Thyroid gland (tissue), 4 donors: ENCODE measurements at regions not wholly inside any gene's neighbourhood (a gene's known extent, or its start where the extent isn't known, plus 50 kb on each side); places are given as distances from the start of the nearest gene placed in this dataset.

Experiments used
- DNase-seq, 2 donors: peaks; one replicate each; pipeline ENCODE4 v3.0.0-alpha.2; 2019
- H3K27ac ChIP-seq, 3 donors: fragments of 200-600 bp; sonication (generic); 1 replicate in 2 of 3; 2 replicates in 1 of 3; pipeline ENCODE4 v1.5.1; 2016 to 2019; ENCODE audit warnings: mild to moderate bottlenecking in 1 of 3, moderate library complexity in 1 of 3
- H3K27me3 ChIP-seq: fragments of 200-600 bp; sonication (generic); one replicate; pipeline ENCODE4 v1.5.1; 2019
- H3K36me3 ChIP-seq, 2 donors: fragments of 200-600 bp; sonication (generic); one replicate each; pipeline ENCODE4 v1.5.1; 2016 to 2019
- H3K4me1 ChIP-seq, 2 donors: fragments of 200-600 bp; sonication (generic); one replicate each; pipeline ENCODE4 v1.5.1; 2017 to 2019
- H3K4me3 ChIP-seq, 3 donors: fragments of 200-600 bp; sonication (generic); replicated peaks in 1 of 3; 1 replicate in 2 of 3; 2 replicates in 1 of 3; pipeline ENCODE4 v1.5.1; 2016; ENCODE audit warnings: mild to moderate bottlenecking in 1 of 3
- H3K9me3 ChIP-seq: fragments of 200-600 bp; sonication (generic); one replicate; pipeline ENCODE4 v1.5.1; 2017
- CTCF ChIP-seq, 6 experiments: fragments of 200-600 bp in 3 of 6; fragments of 450-650 bp in 3 of 6; sonication (generic) in 3 of 6; IDR thresholded peaks; one replicate each; pipeline ENCODE4 v1.5.1; 2016 to 2019; ENCODE audit warnings: antibody characterized with exemption in 6 of 6, mild to moderate bottlenecking in 2 of 6, inconsistent platforms in 1 of 6, moderate library complexity in 1 of 6
- POLR2A ChIP-seq, 2 donors: fragments of 450-650 bp; IDR thresholded peaks; one replicate each; pipeline ENCODE4 v1.6.1; 2017; ENCODE audit warnings: antibody characterized with exemption in 2 of 2, mild to moderate bottlenecking in 2 of 2, moderate library complexity in 1 of 2
- WGBS, 2 donors: methylation state at CpG; one replicate each; pipeline ENCODE4 v1.1.5; 2017; 5-methylcytosine and 5-hydroxymethylcytosine counted together
- intact Hi-C: fragments of 100-400 bp; cut with DNase I; formaldehyde crosslinking; loops from one replicate; pipeline ENCODE4 v1.15.1; 2023

DNA sequence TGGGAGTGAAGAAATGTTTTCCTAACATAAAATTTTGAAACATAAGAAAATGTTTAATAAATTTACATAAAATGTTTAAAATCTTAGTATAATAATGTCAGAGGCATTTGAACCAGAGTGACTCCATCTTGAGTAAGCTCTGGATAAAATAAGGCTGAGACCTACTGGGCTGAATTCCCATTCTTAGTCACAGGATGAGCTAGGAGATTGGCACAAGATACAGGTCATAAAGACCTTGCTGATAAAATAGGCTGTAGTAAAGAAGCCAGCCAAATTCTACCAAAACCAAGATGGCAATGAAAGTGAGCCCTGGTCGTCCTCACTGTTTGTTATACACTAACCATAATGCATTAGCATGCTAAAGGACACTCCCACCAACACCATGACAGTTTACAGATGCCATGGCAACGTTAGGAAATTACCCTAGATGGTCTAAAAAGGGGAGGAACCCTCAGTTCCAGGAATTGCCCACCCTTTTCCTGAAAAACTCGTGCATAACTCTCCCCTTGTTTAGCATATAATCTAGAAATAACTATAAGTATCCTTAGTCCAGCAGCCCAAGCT is 1184.0 kb downstream of the UQCRFS1 start:
- intact Hi-C loops: no loop called here

GRCh38 chr19:28027116-28027515 is 1185.8 kb downstream of the UQCRFS1 start:
- Histone ChIP-seq H3K27ac (no peak overlapping the region), H3K27me3 (no peaks in the 10 kb centered on the region), H3K4me3 (no peak overlapping the region), H3K36me3 (no peaks in the 10 kb centered on the region), H3K9me3 (no peaks in the 10 kb centered on the region), H3K4me1 (no peaks in the 10 kb centered on the region)
- TF ChIP-seq CTCF (IDR thresholded peaks at IDR 0.05) (no peak), POLR2A (IDR thresholded peaks at IDR 0.05) (no peak)
- DNase-seq: no peak
- 33 to 52% methylated on average over 2 of the region's 2 CpGs for WGBS, 2 donors
- intact Hi-C loops: no loop called here

More for the DNA sequence above, 1184.0 kb downstream of the UQCRFS1 start:
- DNase-seq: no peak
- H3K27me3 ChIP-seq: no peaks in the 10 kb centered on the region
- H3K27ac ChIP-seq: no peak overlapping the region
- no peak overlapping the region for H3K4me3 ChIP-seq
- no peaks in the 10 kb centered on the region for H3K4me1 ChIP-seq
- H3K36me3 ChIP-seq: no peaks in the 10 kb centered on the region
- TF ChIP-seq CTCF (IDR thresholded peaks at IDR 0.05) (no peak), POLR2A (IDR thresholded peaks at IDR 0.05) (no peak)
- 24 to 54% methylated on average over 3 of the region's 3 CpGs for WGBS, 2 donors
- no peaks in the 10 kb centered on the region for H3K9me3 ChIP-seq

- no peak for TF ChIP-seq POLR2A (IDR thresholded peaks at IDR 0.05)
- no peak for TF ChIP-seq CTCF (IDR thresholded peaks at IDR 0.05)
- Histone ChIP-seq H3K4me3 (no peak overlapping the region), H3K9me3 (no peaks in the 10 kb centered on the region), H3K36me3 (no peaks in the 10 kb centered on the region), H3K27ac (no peak overlapping the region), H3K27me3 (no peaks in the 10 kb centered on the region), H3K4me1 (no peaks in the 10 kb centered on the region)
- intact Hi-C loops: no loop called here
- no peak for DNase-seq
- WGBS, 2 donors: 14 to 25% methylated on average over 3 of the region's 3 CpGs
Measured at GRCh38 chr19:28026636-28027035, 1186.3 kb downstream of the UQCRFS1 start.

GRCh38 chr19:28024920-28025319 is 1188.0 kb downstream of the UQCRFS1 start:
- 85% methylated on average over 3 of the region's 3 CpGs for WGBS, 2 donors
- H3K36me3 ChIP-seq: no peaks in the 10 kb centered on the region
- no peaks in the 10 kb centered on the region for H3K27me3 ChIP-seq
- no peaks in the 10 kb centered on the region for H3K4me1 ChIP-seq
- no peaks in the 10 kb centered on the region for H3K9me3 ChIP-seq
- no peak overlapping the region for H3K4me3 ChIP-seq
- no peak overlapping the region for H3K27ac ChIP-seq
- TF ChIP-seq POLR2A (IDR thresholded peaks at IDR 0.05): no peak
- TF ChIP-seq CTCF (IDR thresholded peaks at IDR 0.05): no peak
- DNase-seq: no peak
- intact Hi-C loops: no loop called here

- Histone ChIP-seq H3K4me3 (no peak overlapping the region), H3K36me3 (no peaks in the 10 kb centered on the region), H3K4me1 (no peaks in the 10 kb centered on the region), H3K27me3 (no peaks in the 10 kb centered on the region), H3K27ac (no peak overlapping the region), H3K9me3 (no peaks in the 10 kb centered on the region)
- intact Hi-C loops: no loop called here
- 39% methylated on average over 5 of the region's 5 CpGs for WGBS, 2 donors
- no peak for DNase-seq
- TF ChIP-seq CTCF (IDR thresholded peaks at IDR 0.05) (no peak), POLR2A (IDR thresholded peaks at IDR 0.05) (no peak)
Measured at GRCh38 chr19:28023064-28023463, 1189.9 kb downstream of the UQCRFS1 start.
